ENCODE measurements at regions not wholly inside any gene's neighbourhood (a gene's known extent, or its start where the extent isn't known, plus 50 kb on each side); places are given as distances from the start of the nearest gene placed in this dataset.

DNA sequence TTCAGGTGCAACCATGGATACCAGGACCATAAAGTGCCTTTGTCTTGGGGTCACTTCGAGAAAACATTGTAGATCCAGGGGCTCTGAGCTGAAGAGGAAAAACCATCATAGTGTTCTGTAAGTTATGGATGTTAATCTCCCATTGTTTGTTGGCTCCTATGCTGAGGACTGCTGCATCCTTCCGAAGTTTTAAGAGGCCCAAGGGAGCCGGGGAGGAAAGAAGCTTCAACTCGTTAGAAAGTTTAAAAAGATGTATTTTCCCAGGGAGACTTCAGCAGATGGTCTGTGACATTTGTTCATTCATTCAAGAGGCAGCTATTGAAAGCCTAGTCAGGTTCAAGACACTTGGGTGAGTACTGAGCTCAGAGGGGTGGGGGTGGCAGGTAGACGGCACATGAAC, 378.8 kb upstream of the TBX3 start:
- no peaks in the 10 kb centered on the region for H4K20me1 ChIP-seq (replicated peaks in 1 of 2; ENCODE audit: control insufficient read depth in 1 of 2, insufficient read depth in 2 of 2, low read length in 2 of 2)
- no peaks in the 10 kb centered on the region for H3K9me3 ChIP-seq (ENCODE audit: insufficient read depth in 2 of 2, low read depth in 1 of 2, low read length in 1 of 2)
- ChIA-PET CTCF (ENCODE audit: partially characterized antibody) (interaction anchor here (1.0 to 1.5 kb wide), 3 partner anchors 11 to 394 kb away, joined by 3 to 5 read pairs (median 3); no protein-coding TSS in a partner anchor), POLR2A (ENCODE audit: partially characterized antibody) (no interaction called here)
- no peaks in the 10 kb centered on the region for H3K36me3 ChIP-seq (ENCODE audit: control insufficient read depth in 2 of 4, insufficient read depth in 4 of 4, low read length in 3 of 4)
- H3K4me2 ChIP-seq (ENCODE audit: insufficient read depth in 1 of 2, low read depth in 2 of 2, low read length in 2 of 2): no peak overlapping the region
- no peaks in the 10 kb centered on the region for H3K27me3 ChIP-seq (replicated peaks in 1 of 4; ENCODE audit: control insufficient read depth in 3 of 4, extremely low read depth in 1 of 4, insufficient read depth in 3 of 4, low read length in 3 of 4)
- no peak overlapping the region for H3K27ac ChIP-seq (ENCODE audit: low read depth, low read length)
- no peaks in the 10 kb centered on the region for H3K79me2 ChIP-seq (ENCODE audit: control insufficient read depth in 1 of 2, insufficient read depth in 2 of 2, low read length in 2 of 2)
- H3K18ac ChIP-seq (ENCODE audit: extremely low read depth, low read length): no peak overlapping the region
- no peak overlapping the region for H2AFZ ChIP-seq (ENCODE audit: low read length)
- no peak overlapping the region for H2AK5ac ChIP-seq (ENCODE audit: low read depth, low read length)
- no peak overlapping the region for H3K56ac ChIP-seq (replicated peaks; ENCODE audit: insufficient read length, low read depth, low read length)
- no peak overlapping the region for H3K14ac ChIP-seq (ENCODE audit: insufficient read length)
- WGBS, 2 experiments (ENCODE audit: extremely low coverage in 1 of 2, insufficient coverage in 1 of 2, insufficient read length in 1 of 2, insufficient replicate concordance in 2 of 2, low coverage in 1 of 2, low lambda C conversion rate in 2 of 2, missing lambda C conversion rate in 1 of 2): 96% methylated on average over 4 of the region's 5 CpGs; no CpG with 5 or more reads in 1 of the 2 experiments
- H4K8ac ChIP-seq (ENCODE audit: extremely low read depth, insufficient read depth, low read length): no peak overlapping the region
- no peak overlapping the region for H3K23ac ChIP-seq (ENCODE audit: insufficient read length)
- DNase-seq (ENCODE audit: low read depth in 1 of 2, low spot score in 2 of 2) (no peak), FAIRE-seq (no peak)
- no peak overlapping the region for H3K4me3 ChIP-seq (ENCODE audit: extremely low read depth in 1 of 4, insufficient read depth in 2 of 4, low read depth in 3 of 4, low read length in 4 of 4)
- no peaks in the 10 kb centered on the region for H3K23me2 ChIP-seq (ENCODE audit: low read depth, low read length)
- no peak overlapping the region for H2BK20ac ChIP-seq (ENCODE audit: low read length)
- no peak overlapping the region for H4K5ac ChIP-seq (ENCODE audit: insufficient read length, low read depth, low read length)
- no peak overlapping the region for H2BK5ac ChIP-seq (ENCODE audit: low read depth, low read length)
- no peaks in the 10 kb centered on the region; a peak in 1 of 7 replicates for H3K4me1 ChIP-seq (replicated peaks in 1 of 4; ENCODE audit: control insufficient read depth in 3 of 4, insufficient read depth in 4 of 4, low read length in 3 of 4)
- no peak overlapping the region for H2BK120ac ChIP-seq (replicated peaks; ENCODE audit: low read depth, low read length)
- H2BK12ac ChIP-seq (ENCODE audit: low read depth, low read length): no peak overlapping the region
- TF ChIP-seq YY1 (IDR thresholded peaks at IDR 0.05; ENCODE audit: low read depth, low read length) (no peak), SP2 (IDR thresholded peaks at IDR 0.05; ENCODE audit: low read length) (no peak), KDM5A (IDR thresholded peaks at IDR 0.05; ENCODE audit: low read length) (no peak), SRF (IDR thresholded peaks at IDR 0.05; ENCODE audit: low read depth, low read length) (no peak), CHD1 (IDR thresholded peaks at IDR 0.05; ENCODE audit: low read depth, low read length) (no peak), TBP (IDR thresholded peaks at IDR 0.05; ENCODE audit: low read depth, low read length) (no peak), MAX (IDR thresholded peaks at IDR 0.05) (no peak), SIRT6 (IDR thresholded peaks at IDR 0.05; ENCODE audit: low read length) (no peak), POLR2A (IDR thresholded peaks at IDR 0.05; ENCODE audit: control extremely low read depth in 1 of 2, low read depth in 2 of 2, low read length in 2 of 2) (no peak), HDAC2 (IDR thresholded peaks at IDR 0.05; ENCODE audit: borderline replicate concordance in 1 of 2, low read depth in 2 of 2, low read length in 2 of 2) (no peak), CREB1 (IDR thresholded peaks at IDR 0.05) (no peak), HDAC6 (IDR thresholded peaks at IDR 0.05; ENCODE audit: low read depth, low read length) (no peak), JUN (IDR thresholded peaks at IDR 0.05; ENCODE audit: low read depth, low read length) (no peak), E2F6 (IDR thresholded peaks at IDR 0.05) (no peak), KDM4A (IDR thresholded peaks at IDR 0.05; ENCODE audit: low read depth, low read length, severe bottlenecking) (no peak)
- no peak overlapping the region for H3K9ac ChIP-seq (replicated peaks in 1 of 4; ENCODE audit: extremely low read depth in 1 of 4, low read depth in 3 of 4, low read length in 3 of 4)
- no peak overlapping the region for H2BK15ac ChIP-seq (ENCODE audit: low read length)
- no peak overlapping the region for H4K91ac ChIP-seq (replicated peaks; ENCODE audit: insufficient read length, low read length)
- no peaks in the 10 kb centered on the region for H3K79me1 ChIP-seq (ENCODE audit: low read depth, low read length)
- no peak overlapping the region for H3K4ac ChIP-seq (replicated peaks; ENCODE audit: insufficient read length, low read depth, low read length)

Measured in H1 (cell line).